CD1c-positive myeloid dendritic cell (primary cell): ENCODE measurements at regions not wholly inside any gene's neighbourhood (a gene's known extent, or its start where the extent isn't known, plus 50 kb on each side); places are given as distances from the start of the nearest gene placed in this dataset.

Source experiments
- DNase-seq: peaks from one replicate; pipeline ENCODE4 v3.0.0-alpha.2; 2016; ENCODE audit errors: extremely low spot score

GRCh38 chr10:31081937-31082840 lies 50.5 kb upstream of the ZNF438 start:
- no peak for DNase-seq

GRCh38 chr10:31083765-31084184 lies 52.1 kb upstream of the ZNF438 start:
- DNase-seq: peak; percentile 66

DNA sequence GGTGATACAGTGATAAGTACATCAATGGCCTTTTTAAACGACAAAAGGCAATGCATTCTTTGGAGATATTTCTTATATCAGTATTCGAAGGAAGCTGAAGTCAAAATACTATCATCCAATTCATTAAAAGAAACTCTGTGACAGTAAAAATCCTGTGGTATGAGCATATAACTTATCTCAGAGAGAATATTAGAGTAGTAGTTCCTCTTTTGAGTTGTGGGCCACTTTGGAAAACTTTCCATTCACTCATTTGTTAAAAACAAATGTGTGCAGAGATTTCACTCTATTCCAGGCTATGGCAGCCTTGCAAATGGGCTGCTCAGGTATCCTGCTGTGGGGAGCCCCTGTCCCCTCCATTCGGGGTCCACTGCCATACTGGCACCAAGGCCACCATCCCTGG lies 55.3 kb upstream of the ZNF438 start:
- no peak for DNase-seq

- DNase-seq: no peak
These were observed 56.2 kb upstream of the ZNF438 start for GRCh38 chr10:31087851-31088250.

GRCh38 chr10:31090894-31091607 lies 59.4 kb upstream of the ZNF438 start:
- DNase-seq: no peak

DNA sequence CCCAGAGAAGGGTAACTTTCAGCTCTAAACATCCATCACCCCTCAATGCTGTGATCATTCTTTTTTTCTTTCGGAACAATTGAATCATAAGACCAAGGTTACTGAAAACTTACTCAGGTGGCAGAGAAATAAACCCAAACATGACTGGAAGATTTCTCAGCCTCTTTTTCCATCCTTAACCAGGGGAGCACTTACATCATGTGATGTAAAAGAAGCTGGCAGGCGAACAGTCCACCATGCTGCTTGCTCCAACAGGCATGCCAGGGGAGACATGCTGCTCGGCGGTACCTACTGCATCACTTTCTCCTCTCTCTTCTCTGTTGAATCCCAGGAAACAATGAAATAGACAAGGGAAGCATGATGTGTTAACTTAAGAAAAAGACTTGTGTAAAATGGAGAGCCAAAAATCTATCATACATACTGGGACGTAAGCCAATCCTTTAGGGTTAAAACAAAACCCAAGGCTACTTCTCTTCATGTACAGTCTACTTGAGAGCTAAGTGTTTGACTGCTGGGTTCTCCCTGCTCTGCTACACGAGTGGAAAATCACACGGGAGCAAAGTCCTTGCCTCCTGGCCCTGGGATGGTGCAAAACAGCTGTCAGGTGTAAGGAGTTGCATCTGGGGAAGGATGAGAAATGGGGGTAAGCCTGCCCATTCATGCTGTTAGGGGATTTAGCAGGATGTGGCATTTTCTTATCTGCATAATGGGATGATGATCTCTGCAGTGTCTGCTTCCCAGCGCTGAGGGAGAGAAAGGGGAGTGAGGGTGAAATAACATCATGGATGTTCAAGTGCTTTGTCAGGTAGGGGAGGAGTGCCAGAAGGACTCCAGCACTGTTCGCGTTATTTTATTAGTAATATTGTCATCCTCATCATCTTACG lies 64.3 kb upstream of the ZNF438 start:
- no peak for DNase-seq

DNA sequence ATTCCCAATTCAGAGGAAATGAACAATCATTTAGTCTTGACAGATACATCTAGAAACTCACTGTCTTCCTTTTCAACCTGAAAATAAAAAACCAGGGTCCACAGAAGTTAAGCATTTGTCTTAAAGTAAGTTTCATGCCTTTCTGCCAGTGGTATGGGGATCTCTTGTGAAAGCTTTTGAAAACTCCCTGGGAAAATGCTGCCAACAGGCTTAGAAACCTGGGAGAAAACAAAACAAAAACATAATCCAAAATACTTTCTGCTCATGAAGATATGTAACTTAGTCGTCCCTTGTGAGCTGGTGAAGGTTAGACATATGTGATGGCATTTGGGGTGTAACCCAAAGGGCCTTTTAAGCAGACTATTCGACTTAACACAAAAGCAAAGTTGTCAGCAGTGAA lies 66.4 kb upstream of the ZNF438 start:
- DNase-seq: no peak

- no peak for DNase-seq
These were observed 67.4 kb upstream of the ZNF438 start for GRCh38 chr10:31099094-31099493.

DNA sequence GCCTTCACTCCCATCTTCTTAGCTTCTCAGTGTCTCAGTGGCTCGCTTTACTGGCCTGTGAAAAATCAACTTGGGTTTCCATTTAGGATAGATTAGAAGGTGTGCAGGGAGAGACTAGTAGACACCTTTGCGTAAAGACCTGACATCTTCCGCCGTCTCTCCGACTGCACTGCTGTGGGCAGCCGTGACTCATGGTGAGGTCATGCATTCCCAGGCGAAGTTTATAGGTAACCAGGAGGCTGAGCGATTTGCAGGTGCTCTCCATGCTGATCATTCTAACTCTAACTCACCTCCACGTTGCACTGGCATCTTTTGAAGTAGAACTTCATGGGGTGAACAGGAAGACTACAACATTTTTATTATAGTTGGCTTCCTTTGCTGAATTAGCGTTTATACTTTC lies 68.0 kb upstream of the ZNF438 start:
- DNase-seq: no peak

- DNase-seq: no peak
These were observed 68.5 kb upstream of the ZNF438 start for GRCh38 chr10:31100115-31100601.

GRCh38 chr10:31100662-31101061 lies 69.0 kb upstream of the ZNF438 start:
- DNase-seq: no peak

- DNase-seq: no peak
These were observed 69.5 kb upstream of the ZNF438 start for GRCh38 chr10:31101123-31101522.

DNA sequence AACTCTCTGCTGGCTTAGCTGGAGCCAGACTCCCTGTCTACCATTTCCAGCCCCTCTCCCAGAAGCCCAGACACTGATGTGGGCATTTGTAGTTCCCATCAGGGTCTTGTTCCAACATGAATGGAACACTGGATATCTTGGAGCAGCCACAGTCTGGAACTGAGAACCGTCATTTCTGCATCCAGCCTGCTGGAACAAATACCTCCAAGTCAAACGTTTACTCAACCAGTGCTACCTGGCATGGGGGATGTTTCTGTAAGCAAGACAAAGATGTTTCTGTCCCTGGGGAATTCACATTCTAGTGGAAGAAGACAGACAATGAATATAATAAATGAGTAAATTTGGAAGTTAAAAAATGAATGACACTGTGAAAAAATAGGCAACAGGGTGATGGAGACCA lies 70.8 kb upstream of the ZNF438 start:
- DNase-seq: no peak

GRCh38 chr10:31103112-31103511 lies 71.4 kb upstream of the ZNF438 start:
- DNase-seq: no peak

GRCh38 chr10:31112961-31113360 lies 81.3 kb upstream of the ZNF438 start:
- no peak for DNase-seq

- no peak for DNase-seq
These were observed 84.6 kb upstream of the ZNF438 start for GRCh38 chr10:31116226-31116625.

DNA sequence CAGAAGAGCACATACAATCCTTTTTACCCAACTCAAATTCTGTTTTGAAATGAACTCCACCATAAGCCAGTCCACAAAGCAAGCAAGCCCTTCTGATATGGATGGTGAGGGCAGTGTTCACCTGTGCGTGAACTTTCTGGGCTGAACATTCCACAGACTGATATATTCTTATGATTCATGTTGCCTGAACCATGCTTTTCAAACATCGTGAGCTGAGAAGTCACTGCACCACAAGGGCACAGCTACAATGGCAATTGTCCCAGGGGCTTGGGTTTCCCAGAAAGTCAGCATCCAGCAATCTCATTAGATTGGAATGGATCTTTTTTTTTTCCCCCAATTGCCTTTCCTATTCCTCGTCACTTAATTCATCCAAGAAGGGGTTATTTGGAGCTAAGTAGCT lies 86.9 kb upstream of the ZNF438 start:
- DNase-seq: no peak

- DNase-seq: no peak
These were observed 88.7 kb upstream of the ZNF438 start for GRCh38 chr10:31120392-31120791.

DNA sequence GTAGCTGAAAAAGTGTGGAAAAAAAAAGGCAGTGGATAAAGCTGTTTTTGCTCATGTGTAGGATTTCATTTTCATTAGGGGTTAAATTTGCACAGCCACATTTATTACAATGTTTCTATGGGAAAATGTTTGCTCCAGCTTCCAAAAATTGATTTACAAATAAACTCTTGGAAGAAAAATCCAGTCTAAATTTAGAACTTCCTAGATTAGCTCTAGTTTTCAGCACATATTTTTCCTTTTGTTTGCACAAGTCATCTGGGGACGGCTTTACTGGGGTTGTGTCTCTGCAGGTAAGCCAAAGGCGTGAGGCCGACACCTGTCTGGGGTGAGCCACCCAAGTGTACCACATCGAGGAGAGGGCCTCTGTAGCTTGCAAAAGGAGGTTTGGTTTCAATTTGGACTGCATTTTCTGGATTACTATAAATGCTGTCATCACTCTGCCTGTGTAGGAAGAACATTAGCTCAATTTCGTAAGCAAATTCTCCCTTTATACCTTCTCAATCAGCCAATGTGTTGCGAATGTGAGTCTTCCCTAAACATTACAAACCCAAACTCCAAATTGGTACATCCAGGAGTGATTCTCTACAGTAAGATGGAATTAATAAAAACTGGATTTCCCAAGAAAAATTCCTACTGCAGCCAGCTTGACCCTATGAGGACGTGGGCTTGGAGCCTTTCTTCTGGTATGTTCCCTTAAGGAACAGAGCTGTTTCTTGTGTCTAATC lies 89.5 kb upstream of the ZNF438 start:
- no peak for DNase-seq

DNA sequence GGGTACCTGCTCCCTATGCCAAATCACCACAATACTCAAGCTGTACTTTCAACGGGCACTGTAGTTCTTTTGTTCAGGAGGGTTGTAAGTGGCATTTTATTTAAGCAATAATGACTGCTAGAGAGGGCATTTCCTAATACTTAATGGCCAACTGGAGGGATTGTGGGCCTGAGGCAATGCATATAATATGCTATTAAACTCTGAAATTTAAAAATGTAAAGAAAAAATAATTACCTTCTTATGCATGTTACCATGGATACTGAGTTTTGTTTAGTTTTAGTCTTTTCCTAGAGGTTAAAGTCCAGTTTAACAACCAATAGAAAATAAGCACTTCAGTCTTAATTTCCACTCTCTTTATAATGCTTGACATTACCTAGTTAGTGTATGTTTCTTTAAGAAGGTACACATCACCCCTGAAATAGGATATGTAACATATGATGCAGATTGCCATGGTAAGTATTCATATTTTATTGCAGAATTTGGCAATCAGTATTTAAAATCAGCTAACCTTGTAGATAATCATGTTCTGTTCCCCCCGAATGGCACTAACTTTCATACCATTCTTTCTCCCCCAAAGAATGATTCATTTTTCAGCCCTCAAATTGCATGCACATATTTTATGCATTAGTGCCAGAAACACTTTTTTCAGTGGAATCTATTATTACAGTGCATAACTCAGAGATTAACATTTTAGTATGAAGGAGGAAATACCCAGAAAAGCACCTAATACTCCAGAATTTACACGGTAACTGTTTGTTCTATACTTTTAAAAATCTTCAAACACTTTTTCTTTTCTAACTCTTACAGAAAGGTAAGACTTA lies 90.3 kb upstream of the ZNF438 start:
- no peak for DNase-seq
